Stimulated activated CD8-positive, alpha-beta memory T cell treated with anti-CD3 and anti-CD28 coated beads, Interleukin-2, amount 100 ng/mL, for 48 hours (primary cell): ENCODE measurements at regions not wholly inside any gene's neighbourhood (a gene's known extent, or its start where the extent isn't known, plus 50 kb on each side); places are given as distances from the start of the nearest gene placed in this dataset.

Experiments
- DNase-seq, 2 donors: peaks; one replicate each; pipeline ENCODE4 v3.0.0-alpha.2; 2020; ENCODE audit warnings: low read depth in 2 of 2

DNA sequence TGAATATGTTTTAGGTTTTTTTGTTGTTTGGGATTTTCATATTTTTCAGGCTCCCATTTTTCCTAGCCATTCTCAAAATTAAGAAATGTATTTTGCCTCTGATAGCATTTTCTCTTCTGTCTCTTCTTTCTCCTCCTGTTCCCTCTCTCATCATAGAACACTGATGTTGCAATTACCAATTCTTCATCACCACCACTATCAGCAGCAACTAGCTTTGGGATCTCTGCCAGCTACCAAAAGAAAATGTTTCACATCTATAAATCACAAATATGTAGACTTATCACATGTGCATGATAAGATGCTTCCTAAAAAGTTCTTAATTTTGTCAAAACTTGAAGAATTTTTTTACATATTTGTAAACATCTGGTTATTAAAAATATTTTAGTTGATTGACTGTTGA is 887.1 kb downstream of the MAT2B start:
- no peak for DNase-seq

DNA sequence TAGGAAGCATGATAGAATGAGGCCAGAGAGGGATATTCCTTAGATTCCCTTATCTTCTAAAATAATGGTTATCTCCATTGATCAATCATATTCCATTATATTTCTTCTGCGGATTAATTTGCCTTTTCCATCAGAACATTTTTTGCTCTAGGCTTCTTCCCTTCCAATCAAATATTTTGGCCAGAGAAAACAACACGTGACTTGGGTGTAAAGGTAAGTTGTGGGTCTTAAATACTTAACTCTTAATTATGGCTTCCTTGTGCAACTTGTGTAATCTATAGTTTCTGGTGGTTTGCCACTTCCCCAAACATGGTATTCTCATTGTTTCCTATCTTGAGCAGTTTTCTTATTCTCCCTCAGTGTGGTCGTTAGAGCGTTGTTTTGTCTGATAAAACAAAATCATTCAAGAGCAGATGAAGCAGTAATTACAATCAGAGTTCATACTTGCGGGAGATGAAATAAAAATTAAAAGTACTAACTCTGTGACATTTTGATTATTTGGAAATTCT is 889.3 kb downstream of the MAT2B start:
- DNase-seq: no peak

DNA sequence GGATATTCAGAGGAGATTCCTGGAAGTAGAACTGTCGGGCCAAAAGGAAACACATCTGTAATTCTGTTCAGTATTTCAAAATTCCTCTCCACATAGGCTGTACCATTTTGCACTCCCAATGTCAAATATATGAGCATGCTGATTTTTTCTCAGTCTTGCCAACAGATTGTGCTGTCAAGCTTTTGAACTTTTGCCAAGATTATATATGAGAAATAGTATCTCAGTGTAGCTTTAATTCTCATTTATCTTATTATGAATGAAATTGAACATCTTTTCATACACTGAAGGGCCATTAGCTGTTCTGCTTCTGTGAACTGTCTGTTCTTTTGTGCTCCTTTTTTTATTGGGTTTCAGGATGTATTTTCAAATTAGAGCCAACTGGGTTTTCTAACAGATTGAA is 907.1 kb downstream of the MAT2B start:
- no peak for DNase-seq

DNA sequence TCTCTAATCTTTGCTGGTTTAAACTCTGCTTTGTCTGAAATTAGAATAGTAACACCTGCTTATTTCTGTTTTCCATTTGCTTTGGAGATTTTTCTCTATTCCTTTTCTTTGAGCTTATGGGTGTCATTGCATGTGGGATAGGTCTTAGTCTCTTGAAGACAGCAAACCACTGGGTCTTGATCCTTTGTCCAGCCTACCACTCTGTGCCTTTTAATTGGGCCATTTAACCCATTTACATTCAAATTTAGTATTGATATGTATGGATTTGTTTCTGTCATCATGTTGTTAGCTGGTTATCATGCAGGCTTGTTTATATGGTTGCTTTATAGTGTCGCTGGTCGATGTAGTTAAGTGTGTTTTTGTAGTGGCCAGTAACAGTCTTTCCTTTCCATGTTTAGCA is 914.7 kb downstream of the MAT2B start:
- no peak for DNase-seq

DNA sequence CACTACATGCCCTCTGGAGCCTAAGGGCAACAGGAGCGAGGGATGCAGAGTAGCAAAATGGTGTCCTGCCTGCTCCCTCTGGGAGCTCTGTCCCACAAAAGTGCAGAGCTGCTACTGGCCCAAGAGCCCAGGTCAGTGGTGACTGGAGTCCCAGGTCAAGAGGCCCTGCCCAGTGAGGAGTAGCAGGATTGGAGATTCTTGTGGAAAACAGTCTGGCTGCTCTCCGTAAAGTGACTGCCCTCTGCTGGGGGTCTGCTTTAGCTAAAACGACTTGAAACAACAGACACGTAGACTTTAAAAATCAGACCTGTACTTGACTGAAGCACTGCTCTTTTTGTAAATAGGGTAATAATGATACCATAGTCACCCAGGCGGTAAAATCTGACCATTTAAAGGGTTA is 917.0 kb downstream of the MAT2B start:
- DNase-seq: no peak

DNA sequence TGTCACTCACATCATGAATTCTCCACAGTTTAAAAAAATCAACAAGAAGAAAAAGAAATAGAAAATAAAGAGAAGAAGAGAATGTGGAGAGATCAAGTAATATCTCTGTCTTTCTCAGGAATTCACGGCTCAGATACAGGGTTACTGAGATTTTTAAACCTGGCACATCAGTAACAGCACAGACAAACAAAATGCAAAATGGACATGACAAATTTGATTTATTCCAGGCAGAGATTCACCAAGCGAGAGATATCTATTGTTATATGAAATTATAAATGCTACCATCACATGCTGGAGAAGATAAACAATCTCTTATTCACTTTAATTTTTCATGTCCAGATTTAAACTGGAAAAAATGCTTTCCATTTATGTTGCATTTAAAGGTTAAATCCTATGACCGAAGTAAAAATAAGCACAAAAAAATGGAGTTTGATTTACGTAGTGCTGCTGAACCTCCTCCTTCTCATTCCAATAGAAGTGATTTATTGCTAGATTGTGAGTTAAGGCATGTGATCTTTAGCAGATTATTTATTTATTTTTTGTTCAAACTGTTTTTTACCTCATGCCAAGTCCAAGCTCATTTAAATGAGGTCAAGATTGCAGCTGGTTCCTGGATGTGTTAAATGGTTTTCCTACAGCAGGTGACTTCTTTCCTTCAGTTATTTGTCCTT is 926.4 kb downstream of the MAT2B start:
- no peak for DNase-seq

DNA sequence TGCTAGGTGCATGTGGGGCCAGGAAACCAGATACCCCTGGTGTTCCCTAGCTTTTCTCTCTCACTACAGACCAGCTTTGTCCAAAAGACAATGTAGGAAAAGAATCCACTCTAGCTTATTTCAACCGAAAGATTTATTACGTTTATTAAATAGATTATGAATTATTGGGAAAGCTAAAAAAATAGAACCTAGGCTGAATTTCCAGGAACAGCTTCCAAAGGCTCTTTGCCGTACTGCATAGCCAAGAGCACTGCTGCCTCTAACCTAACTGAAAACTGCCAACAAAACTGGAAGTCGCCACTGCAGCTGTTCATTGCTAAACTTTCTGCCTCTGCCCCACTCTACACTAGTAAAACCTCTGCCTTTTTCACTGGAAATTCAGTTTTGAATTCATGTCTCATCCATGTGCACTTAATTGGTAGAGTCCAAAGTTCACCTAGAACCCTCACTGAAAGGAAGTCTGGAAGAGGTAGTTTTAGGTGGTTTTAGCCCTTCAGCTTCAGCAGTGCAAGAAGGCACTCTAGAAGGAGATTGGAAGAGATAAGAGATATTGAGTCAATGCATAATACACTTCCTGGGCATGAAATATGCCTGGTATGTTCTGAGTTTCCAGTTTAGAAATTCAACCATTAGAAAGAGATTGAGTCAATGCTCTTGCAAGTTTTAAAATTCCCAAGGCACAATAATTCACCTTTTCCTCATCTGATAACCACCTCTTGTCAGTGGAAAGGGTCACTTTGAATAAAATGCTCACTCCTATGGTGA is 927.9 kb downstream of the MAT2B start:
- DNase-seq: no peak

DNA sequence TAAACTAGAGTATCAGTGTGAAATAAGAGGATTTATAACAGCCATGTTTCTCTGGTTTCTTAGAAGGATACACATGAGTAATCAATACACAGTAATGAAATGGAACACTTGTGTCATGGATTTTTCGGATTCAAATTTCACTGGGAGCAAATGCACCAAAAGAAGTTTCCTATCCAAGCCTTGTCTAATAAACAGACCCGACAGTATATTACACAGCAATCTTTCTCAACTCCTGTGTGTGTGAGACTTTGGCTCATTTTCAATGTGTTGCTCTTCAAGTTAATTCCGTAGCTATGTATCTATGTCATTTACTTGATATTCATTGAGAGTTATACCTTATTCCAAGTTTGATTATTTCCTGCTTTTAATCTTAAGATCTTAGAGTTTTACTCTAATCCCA is 930.2 kb downstream of the MAT2B start:
- no peak for DNase-seq

DNA sequence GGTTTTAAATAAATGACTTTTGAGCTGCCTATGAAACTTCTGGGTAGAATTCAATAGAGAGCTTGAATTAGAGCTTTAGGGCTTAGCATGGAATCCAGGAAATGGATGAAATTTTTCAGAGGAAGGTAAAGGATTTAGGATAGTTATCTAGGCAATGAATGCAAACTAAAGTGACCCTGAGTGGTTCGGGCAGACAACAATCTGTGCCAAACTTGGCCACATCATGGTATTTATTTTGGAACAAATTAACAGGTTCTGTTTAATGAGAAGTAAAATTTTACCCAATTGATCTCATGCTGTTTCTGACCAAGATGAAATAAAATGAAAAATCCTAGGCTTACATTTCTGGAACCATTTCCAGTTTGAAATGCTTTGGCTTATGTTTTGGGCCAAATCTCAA is 934.4 kb downstream of the MAT2B start:
- no peak for DNase-seq

DNA sequence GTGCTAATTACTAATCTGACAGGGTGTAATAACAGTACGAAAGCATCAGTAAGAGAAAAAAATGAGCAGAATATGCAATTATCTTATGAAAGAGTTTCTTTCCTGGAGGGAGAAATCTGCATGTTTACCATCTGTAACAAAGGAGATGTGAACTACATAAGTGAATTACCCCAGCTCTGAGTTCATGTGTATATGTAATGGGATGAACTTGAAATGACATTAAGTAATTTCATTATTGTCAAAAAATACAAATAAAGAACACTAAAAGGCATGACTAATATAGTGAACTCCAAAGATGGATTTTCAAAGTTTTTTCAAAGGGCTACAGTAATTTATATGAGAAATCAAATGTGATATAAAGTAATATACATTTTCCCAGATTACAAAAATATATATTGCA is 944.0 kb downstream of the MAT2B start:
- DNase-seq: no peak

DNA sequence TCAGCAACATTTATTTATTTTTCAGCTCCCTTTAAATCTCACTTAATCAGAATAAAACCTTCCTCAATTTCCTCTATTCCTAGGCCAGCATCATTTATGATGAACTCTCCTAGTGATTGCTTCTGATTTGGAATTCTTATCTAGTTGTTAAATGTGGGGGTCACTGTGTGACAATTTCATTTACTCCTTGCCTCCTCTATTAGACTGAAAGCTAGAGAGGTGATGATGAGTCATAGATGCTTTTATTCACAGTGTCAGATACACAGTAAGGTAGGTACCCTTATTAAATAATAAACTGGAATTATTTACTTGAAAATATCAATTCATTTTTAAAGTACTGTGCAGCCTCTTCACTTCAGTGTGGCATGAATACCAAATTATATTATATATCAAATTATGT is 960.6 kb downstream of the MAT2B start:
- DNase-seq: no peak

DNA sequence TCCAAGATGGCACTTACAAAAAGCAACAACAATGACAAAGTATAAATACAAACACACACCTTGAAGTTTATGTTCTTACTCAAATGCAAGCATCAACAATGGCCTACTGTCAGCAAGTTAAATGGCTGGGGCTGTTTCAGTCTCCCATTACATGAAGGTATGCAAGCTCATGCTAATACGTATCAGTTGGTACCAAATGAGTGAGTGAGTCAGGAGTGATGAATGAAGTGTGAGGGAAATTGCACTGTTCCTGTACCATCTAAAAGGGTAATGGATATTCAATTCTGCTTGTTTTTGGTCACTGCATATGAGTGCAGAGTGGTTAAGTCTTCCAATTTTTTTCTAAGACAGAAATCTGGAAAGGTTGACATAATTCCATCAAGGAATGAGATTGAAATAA is 964.9 kb downstream of the MAT2B start:
- DNase-seq: no peak

DNA sequence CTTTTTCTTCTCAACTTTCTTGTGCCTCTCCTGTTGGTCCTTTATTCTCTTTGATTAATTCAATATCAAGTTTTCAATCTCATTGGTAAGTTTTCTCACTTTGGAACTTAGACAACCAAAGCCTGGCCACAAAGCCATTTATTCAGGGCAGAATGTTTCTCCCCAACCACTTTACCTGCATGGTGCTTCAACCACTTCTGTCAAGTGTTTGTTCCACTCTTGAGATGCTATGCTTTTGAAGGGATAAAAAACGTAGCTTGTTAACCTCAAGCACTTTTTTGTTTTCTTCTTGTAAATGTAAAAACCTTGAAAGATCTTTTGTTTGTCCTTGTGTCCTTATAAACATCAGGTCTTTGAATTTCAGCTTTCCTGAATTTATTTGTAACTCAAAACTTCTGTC is 966.7 kb downstream of the MAT2B start:
- DNase-seq: no peak

DNA sequence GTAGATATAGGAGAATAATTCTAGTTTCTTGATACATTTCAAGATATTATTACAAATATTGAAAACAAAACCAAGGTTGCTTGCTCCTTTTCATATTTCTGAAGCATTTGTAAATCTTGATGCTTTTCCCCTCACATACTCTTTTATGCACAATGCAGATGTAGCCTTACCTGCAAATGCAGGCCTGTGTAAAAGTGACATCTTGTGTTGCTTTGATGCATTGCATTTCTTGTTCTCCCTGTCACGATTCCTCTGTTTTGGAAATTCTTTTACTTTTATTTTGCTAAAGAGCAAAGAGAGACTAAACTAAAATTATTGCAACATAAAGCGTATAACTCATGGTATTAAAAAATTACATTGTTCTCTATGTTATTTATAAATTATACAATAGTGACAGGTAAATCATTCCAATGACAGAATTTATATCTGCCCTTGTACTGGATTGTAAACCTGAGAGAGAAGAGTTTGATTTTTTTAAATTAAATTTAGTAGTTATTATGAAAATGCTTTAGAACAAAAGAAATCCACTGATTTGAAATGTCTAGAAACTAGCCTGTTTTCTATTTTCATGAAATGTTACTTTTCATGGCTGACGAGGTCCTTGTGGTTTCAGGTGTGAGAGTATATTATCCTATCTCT is 970.0 kb downstream of the MAT2B start:
- no peak for DNase-seq

DNA sequence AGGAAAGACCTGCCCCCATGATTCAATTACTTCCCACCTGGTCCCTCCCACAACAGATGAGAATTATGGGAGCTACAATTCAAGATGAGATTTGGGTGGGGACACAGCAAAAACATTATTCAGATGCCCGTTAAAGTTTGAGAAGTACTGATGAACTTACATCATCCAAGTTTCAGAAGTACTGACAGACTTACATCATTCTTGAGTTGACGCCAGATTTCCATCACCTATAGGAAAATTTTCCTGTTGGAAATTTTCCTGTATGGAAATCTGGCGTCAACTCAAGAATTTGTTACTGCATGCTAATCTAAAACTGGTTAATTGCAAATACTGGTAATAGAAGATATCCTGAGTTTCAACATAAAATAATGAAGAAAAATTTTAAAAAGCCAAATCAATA is 975.9 kb downstream of the MAT2B start:
- DNase-seq: no peak

DNA sequence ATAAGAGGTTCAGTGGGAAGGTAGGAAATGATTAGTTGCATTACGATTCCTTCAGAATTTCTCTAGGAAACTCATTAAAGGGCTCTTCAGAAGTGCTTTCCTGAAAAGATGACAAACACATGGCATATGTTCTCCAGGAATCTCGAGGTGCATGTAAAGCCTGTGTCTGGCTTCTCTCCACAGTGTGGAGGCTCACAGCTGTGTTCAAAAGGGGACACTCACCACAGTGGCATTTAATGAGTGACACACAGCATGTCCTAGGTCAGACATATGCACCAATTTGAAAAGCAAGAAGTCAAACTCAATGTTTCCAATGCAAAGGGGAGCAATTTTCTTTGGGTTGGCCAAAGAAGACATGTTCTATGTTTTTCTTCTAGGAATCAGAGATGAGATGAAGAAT is 976.9 kb downstream of the MAT2B start:
- no peak for DNase-seq

DNA sequence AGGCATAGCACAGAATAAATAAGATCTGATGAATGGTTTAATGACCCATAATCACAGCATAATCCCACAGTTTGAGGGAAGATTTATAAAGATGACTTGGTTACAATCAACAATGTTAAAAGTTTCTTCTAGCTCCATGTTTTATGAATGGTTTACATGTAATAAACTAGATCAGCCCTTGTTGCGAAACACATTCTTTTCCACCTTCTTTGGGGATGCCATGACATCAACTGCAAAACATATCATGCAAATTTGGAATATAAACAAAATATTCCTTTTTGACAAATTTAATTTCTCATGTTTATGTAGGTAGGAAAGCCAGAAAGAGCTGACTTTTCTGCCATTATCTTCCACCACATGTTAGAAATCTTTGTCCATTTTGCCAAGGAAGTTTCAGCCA is 979.5 kb downstream of the MAT2B start:
- DNase-seq: no peak

DNA sequence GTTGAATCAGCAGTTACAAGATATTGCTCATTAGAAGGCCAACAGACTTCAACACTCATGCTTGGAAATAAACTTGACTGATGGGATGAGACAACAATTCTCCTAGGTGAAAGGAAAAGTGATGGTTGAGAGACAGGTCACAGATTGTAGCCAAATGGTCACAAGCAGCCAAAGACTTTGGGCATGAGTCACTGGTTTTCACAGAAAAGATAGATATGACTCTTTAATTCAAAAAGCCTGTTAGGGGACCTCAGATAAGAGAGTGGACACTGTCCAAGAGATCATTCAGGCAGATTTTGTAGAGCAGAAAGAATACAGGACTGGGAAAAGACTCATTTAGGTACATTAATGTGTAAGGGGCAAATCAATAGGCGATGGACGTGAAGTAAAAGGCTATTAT is 982.5 kb downstream of the MAT2B start:
- no peak for DNase-seq

DNA sequence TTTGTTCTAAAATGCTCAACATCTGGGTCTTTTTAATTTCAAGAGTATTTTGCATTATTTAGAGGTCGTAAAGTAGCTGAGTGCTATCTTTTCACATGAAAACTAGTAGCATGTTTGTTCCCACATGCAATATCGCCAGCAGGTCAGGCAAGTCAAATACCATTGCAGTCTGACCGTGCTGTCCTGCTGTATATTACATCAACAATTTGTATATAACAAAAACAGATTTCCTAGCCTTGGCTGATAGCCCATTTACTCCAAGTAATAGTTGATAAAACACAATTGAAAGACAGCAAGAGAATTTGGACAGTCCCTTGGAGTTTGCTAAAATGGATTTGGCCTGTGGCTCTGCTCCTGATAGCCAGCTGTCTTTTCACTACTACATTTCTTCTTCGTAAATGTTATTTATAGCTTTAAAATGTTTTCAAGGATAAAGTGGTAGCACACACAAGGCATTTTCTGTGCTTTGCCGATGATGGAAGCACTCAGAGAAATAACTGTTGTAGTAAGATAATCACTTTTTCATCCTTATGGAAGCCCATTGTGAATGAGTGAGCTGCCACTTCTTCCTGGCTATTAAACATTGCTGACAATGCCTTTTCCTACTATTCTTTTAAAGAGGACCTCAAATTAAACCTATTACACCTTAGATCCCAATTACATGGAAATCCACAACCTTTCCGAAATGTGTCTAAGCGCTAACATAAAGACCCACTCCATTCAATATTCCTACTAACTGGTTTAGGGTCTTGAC is 992.1 kb downstream of the MAT2B start:
- no peak for DNase-seq

DNA sequence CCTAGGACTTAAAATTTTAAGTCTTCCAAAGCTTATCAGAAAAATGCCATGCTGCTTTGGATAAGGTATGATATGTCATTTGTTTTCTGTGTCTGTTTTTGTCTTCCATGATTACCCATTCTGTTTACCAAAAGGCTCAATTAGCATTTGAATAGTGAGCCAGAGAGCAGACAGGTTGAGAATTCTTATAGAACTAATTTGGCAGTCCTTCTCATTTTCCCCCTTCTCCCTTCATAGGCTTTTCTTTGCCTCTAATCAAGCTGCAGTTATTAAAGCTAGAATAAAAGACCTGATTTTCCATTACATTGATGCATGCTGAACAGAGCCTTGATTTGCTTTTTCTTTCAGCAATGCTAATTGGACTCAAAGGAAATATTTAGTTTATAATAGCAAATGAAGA is 993.0 kb downstream of the MAT2B start:
- DNase-seq: no peak

DNA sequence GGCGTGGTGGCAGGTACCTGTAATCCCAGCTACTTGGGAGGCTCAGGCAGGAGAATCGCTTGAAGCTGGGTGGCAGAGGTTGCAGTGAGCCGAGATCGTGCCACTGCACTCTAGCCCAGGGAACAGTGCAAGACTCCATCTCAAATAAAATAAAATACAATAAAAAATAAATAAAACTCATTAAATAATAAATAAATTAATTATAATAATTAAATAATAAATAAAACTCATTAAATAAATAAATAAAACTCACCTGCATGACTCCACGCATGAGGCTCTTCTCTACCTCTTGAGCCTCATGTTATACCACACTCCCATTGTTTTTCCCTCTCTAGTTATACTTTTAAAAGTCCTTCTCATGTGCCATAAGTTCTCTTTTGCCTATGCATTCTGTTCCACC is 995.4 kb downstream of the MAT2B start:
- no peak for DNase-seq

DNA sequence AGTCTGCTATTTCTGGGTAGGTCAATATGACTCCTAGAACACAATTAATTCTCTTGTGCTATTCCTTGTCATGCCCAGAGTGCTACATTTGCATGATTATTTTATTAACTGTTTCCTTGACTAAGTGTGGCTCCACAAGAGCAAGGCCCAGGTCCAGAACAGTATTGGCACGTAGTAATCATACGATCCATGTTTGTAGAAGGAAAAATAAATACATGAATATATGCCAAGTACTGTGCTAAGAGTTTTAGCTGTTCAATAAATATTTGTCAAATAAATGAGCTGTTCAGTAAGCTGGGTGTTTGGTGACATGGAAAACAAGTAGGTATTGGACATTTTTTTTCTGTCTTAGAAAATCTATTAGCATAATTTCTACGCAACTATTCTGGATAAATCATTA is 995.9 kb downstream of the MAT2B start:
- no peak for DNase-seq
